GM19372 (cell line): ENCODE measurements at regions not wholly inside any gene's neighbourhood (a gene's known extent, or its start where the extent isn't known, plus 50 kb on each side); places are given as distances from the start of the nearest gene placed in this dataset.

Experiments
- ATAC-seq: cut with Tn5 transposase; IDR thresholded peaks from one replicate; pipeline ENCODE4 v1.9.1; 2021; ENCODE audit warnings: mild to moderate bottlenecking, low read depth, moderate library complexity; ENCODE audit not compliant: unreplicated experiment

DNA sequence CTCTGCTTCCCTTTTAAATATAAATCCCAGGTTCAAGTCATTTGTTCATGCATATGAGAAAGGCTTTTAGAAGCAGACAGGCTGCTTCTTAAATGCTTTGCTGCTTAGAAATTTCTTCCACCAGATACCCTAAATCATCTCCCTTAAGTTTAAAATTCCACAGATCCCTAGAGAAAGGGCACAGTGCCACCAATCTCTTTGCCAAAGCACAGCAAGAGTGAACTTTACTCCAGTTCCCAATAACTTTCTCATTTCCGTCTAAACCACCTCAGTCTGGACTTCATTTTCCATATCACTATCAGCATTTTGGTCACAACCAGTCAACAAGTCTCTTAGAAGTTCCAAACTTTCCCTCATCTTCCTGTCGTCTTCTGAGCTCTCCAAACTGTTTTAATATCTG, 679.8 kb upstream of the FTMT start:
- no peak for ATAC-seq

DNA sequence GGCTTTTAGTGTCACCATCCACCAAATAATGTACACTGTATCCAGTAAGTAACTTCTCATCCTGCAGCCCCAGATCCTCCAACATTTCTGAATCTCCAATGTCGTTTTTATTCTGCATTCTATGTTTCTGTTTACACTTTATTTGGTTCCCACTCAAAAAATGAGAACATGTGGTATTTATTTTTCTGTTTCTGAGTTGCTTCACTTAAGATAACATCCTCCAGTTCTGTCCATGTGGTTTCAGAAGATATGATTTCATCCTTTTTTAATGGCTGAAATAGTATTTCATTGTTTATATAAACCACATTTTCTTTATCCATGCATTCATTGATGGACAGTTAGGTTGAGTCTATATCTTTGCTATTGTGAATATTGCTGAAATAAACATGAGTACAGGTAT, 677.3 kb upstream of the FTMT start:
- no peak for ATAC-seq

DNA sequence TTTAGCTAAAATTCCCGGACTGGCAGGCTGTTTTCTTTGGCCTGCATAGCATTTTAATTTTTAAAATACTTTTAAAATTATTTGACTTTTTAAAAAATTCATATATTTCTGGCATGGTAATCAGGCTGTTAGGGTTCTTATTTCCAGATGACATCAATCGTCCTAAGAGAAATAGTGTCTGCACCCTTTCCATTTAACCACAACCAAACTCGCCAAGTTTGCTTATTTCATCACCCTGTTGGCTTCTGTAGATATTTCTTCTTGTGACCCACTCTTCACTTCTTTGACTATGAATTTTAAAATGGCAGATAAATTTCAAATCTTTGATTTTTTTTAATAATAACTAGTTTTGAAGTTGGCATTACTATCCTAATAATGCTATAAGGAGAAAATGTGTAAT, 675.7 kb upstream of the FTMT start:
- no peak for ATAC-seq

DNA sequence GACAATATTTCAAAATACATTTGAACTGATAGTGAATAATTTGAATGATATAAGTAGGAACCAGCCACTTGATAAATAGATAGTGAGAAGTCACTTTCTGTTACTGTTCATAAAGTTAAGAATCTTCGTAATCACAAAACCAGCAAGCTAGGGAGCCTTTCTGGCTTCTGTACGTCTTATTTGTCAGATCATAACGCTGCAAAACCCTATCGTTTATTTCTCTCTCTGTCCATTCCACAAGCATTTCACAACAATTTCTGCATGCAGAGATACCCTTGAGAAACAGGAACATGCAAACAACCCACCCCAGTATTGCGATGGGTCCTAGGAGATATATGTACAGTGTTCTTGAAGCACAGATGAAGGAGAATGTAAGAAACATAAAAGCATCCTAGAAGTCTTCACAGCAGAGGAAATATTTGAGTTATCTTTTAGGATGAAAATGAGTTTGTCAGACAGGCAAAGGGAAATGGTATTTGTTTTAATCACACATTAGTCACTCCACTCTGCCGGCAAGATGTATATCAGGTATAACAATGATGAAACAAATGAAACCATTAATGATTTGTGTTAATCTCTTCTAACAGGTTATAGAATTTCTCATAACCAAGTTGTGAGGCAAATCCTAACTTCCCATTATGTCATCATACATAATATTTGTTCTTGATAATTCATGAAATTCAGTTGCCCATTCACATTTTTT, 668.7 kb upstream of the FTMT start:
- no peak for ATAC-seq

DNA sequence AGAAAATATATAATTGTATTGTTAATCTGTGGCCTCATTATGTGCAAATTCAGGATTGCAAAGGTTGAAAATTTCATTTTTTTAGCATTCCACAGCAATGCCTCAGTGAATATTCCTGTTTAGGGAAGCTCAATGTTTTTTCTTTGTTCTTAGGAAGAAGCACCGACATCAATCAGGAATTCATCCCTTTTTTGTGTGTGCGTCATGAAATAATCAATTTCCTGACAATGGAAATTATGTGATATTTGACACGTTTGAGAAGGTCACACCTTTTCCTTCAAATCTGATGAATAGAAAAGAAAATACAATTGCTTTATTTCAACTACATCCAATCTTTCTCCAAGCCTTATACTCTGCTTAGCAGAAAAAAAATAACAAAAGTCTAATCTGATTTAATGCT, 662.8 kb upstream of the FTMT start:
- no peak for ATAC-seq

DNA sequence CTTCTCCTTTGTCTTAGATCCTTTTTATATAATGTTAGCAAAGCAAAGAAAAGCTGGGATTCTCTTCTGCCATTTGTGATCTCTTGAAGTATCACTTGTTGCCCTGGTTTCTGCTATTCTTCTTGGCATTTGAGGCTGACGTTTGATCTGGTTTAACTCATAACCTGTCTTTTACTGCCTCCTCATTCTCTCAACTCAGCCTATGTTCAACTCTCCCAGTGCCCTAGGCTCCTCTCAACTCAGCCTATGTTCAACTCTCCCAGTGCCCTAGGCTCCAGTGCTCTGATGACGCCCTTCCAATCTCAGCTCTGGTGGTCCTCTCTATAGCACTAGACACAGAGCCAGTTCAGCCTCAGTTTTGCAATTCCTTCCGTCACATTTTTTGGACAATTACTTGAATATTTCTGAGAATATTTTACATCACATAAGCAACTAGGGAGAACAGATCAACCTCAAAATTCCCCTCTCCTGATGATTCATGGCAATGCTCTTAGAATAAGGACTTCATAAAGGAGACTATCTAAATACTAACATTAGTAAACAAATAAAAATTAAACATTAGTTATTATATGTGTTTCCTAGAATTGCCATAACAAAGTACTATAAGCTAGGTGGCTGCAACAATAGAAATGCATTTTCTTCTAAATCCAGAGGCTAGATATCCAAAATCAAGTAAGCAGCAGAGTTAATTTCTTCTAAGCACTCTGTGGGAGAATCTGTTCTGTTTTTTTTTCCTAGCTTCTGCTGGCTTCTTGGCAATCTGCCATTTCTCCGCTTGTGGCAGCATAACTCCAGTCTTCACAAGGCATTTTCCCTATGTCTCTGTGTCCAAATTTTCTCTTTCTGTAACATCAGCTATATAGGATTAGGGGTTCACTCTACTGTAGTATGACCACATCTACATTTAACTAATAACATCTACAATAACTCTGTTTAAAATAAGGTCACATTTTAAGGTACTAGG, 662.1 kb upstream of the FTMT start:
- no peak for ATAC-seq

DNA sequence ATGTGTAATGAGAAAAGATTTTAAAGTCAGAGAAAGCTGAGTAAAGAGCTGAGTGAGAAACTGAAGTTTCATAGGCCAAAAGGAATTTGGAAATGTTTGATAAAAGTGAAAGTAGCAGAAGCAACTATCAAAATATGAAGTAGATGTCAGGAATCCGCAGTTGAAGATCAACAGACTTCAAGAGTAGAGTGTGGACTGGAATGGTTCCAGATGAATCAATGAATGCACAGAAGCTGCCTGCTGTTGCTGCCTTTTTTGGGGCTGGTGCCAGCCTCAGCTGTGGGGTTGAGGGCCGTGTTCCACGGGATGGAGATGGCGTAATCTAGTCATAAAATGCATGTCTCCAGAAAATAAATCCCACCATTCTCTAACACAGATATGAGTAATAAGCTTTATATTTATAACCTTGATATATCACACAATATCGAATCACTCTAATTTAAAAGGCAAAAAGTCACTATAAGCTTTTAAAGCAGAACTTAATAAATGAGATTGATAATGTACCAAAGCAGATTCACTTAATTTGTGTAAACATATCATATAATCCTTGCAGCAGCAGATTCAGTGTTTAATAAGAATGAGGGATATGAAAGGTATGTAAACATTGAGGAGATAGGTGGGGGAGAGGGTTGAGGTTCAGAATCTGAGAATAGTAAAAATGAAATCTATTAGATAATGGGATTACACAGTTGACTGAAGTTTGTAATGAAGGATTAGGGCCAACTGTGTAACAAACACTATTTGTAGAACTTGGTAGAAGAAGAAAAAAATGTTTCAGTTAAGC, 652.3 kb upstream of the FTMT start:
- no peak for ATAC-seq

DNA sequence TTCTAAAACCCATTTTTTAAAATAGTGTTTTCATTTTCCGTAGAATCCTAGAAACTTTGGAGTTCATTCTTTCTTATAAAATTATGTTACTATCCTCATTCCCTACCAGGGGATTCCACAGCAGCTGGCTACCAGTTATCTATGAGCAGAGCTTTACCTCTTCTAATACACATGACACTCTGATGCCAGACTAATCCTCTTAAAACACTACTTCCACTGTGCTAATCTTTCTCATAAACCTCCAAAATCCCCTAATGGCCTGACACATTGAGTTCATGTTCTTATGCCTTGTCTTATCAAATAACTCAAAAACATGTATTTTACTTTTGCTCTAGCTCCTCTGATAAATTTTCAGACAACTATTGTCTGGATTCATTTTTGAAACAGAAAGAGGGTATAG, 633.6 kb upstream of the FTMT start:
- no peak for ATAC-seq

DNA sequence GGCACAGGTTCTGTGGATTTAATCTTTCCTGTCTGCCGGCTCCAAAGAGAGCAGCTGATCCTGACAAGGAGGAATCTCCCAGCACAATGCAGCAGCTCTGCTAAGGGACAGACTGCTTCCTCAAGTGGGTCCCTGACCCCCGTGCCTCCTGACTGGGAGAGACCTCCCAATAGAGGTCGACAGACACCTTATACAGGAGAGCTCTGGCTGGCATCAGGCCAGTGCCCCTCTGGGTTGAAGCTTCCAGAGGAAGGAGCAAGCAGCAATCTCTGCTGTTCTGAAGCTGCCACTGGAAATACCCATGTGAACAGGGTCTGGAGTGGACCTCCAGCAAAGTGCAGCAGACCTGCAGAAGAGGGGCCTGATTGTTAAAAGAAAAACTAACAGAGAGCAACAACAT, 630.2 kb upstream of the FTMT start:
- no peak for ATAC-seq

DNA sequence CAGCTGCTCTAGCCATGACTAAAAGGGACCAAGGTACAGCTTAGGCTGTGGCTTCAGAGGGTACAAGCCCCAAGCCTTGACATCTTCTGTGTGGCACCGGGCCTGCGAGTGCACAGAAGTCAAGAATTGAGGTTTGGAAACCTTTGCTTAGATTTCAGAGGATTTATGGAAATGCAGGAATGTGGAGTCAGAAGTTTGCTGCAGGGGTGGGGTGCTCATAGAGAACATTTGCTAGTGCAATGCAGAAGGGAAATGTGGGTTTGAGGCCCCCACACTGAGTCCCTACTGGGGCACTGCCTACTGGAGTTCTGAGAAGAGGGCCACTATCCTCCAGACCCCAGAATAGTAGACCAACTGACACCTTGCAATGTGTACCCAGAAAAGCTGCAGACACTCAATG, 624.9 kb upstream of the FTMT start:
- ATAC-seq = no peak

DNA sequence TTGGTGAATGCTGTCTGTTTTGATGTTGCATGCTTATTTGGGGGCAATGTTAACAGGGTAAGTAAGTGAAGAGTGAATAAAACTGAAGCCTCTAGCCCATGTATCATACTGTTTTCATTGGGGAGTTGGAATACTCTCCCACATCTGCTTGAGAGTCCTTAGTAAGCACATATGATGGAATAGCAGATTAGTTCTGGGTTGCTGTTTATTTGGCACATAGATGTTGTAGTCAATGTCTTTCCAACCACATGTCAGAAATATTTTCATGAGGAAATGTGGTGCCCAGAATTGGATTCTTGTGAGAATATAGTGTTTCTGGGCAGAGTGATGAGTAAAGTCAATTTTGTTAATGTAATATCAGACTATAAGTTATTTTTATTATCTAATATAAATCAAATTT, 611.7 kb upstream of the FTMT start:
- no peak for ATAC-seq

DNA sequence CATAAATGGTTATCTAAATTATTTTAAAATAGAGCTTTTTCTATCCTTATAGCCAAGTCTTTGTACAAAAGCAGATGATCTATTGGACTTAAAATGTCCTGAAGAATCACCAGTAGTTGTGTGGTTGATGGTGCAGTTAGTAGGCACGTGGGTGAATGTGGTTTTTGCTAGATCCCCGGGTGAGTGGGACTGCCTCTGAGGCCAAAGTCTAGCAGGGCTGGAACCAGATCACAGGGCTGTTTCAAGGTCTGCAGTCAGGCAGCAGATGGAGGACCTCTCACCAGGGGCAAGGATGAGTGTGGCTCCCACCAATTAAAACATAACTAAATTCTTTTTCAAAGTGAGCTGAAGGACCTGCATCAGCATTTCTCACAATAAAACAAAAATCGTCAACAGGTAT, 604.7 kb upstream of the FTMT start:
- ATAC-seq = no peak

DNA sequence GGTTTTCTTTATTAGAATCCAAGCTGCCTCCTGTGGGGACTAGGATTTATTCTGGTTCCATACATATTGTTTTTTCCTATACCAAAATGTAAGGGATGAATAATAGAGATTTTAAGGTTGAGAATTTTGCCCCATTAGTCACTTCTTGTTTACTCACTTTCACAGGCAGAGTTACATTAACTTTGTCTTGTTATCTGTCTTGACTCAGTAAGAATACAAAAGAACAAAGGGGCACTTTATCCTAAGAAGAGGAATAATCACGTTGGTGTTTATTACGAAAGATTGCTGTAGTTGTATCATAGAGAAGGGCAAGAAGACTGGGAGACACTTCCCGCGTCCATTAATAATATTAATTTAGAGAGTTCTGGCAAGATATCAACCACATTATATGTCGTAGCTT, 599.7 kb upstream of the FTMT start:
- ATAC-seq = no peak

DNA sequence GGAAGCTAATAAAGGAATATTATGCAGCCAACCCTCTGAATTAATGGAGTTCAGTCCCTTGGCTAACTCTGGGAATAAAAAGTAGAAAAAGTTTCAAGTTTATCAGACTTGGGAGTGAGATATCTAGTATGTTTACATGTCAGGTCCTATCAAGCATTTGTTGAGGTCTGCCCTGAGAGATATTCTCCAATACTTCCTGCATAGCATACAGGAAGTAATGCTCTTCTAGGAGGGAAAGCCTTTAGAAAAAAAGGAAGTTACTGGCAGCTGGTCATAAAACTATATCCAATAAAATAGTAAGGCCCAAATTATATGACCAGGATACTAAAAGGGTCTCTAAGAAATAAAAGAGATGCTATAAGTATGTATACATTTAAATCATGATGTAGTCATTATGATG, 594.1 kb upstream of the FTMT start:
- no peak for ATAC-seq

DNA sequence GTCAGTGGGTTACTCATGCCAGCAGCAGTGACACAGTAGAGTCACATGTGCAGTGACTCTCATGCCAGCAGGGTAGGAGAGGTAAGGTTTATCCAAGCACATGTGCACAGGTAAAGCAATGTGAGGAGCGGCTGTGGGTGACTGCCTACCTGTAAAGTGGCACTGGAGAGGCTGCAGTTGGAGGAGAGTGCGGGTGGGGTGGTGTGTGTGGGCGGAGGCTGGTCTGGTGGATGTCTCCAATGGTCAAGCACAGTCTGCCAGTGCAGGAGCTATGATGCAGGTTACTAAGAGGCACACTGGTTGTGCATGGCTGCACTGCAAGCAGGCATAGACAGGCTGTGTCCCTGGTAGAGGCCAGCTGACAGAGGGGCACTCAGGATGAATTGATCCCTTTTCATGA, 588.2 kb upstream of the FTMT start:
- ATAC-seq = no peak

DNA sequence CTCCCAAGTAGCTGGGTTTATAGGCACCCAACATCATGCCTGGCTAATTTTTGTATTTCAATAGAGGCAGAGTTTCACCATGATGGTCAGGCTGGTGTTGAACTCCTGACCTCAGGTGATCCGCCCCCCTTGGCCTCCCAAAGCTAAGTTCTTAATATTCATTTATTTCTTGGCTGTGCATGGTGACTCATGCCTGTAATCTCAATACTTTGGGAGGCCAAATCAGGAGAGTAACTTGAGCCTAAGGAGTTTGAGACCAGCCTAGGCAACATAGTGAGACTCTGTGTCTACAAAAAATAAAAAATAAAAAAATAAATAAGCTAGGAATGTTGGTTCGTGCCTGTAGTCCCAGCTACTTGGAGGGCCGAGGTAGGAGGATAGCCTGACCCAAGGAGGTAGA, 587.1 kb upstream of the FTMT start:
- ATAC-seq = no peak

DNA sequence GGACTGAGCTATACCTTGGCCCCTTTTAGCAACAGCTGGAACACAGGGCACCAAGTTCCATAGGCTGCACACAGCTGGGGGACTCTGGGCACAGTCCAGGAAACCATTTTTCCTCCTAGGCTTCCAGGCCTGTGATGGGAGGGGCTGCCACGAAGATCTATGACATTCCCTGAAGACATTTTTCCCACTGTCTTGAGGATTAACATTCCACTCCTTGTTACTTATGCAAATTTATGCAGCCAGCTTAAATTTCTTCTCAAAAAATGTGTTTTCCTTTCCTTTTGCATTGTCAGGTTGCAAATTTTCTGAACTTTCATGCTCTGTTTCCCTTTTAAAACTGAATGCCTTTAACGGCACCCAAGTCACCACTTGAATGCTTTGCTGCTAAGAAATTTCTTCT, 580.1 kb upstream of the FTMT start:
- ATAC-seq = no peak

DNA sequence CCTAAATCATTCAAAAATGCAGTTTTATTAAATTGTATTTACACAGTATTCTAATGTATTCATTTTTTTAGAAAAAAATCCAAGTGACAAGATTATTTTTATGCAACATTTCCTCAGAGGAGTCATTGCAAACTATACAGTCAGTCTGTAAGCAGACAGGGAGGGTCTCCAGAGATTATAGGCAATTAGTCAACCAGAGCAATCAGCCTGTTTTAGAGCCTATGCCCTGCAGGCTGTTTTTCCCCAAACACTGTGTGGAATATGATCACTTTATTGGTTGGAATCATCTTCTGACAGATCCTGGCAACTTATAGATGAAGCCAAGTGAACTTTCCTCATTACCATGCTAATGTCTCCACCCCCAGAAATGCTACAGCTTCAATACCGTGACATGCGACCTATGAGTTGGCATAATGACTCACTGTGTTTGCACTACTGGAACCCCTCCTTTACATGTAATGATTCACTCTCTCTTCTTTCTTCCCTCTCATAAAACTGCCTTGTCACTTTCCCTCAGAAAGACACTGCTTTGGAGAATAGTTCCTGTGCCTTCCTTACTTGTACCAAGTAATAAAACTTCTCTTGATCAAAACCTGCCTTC, 577.7 kb upstream of the FTMT start:
- no peak for ATAC-seq

DNA sequence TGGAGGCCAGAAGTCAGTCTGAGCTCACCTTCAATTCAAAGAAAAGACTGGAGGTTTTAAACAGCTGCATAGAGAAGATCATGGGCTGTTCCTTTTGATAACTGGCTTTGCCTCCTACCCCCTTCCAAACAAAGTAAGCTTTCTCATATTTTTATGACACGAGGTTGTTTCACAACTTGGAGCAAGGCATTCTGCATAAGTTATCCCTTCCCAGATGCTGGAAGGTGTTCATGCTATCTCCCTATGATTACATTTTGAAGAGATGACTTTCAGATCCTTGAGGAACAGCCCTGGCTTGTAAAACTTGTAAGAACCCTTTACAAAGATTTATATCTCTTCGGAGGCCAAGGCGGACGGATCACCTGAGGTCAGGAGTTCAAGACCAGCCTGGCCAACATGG, 571.9 kb upstream of the FTMT start:
- ATAC-seq = no peak

DNA sequence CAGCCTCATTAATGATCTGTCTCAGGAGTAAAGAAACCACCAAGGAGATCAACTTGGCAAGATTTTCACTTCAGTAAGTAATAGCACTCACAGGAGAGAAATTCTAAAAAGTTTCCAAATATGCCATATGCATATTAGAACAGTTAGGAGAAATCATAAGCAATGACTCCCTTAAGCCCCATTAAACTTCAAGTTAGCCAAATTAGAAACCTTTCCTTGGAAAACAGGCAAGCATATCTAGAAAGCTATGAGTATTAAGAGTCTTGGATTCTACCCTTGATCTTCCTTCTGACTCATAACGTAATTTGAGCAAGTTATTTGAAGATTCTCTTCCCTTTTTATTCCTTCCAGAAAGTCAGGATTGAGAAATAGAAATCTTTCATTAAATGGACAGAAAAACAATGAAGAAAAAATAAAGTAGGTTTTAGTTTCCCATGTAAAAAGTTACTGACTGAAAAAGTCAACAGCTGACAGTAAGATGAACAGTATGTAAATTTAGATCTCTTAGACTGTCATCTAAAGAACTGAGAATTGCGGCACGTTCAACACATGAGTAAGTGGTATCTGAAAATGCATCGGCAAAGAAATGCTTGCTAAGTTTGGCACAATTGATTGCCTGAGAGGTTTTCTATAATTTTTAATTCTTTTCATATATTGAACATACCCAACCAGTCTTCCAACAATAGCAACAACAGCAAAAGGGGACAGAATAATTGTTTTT, 565.7 kb upstream of the FTMT start:
- ATAC-seq = no peak
